HG03045 (cell line): ENCODE measurements at regions not wholly inside any gene's neighbourhood (a gene's known extent, or its start where the extent isn't known, plus 50 kb on each side); places are given as distances from the start of the nearest gene placed in this dataset.

Experiments used
- ATAC-seq: cut with Tn5 transposase; IDR thresholded peaks from one replicate; pipeline ENCODE4 v1.9.1; 2021; ENCODE audit warnings: mild to moderate bottlenecking, moderate library complexity; ENCODE audit not compliant: unreplicated experiment

DNA sequence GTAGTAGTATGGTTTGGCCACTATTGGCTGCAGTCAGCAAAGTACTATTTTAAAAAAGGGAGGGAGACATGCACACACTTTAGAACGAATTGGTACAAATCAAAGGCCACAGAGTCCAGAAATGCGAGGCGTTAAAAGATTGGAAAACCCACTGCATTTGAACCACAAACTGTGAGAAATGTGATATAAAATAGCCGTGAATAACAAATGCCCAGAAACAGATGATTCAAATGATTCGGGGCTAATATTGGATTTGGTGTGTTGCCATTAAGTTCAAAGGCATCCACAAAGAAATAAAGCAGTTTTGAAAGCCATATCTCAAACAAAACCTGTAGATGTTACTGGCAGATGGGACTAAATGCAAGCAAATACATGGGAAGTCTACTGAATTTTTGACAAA lies 140.9 kb upstream of the HMHB1 start:
- no peak for ATAC-seq

GRCh38 chr5:143665866-143666265 lies 146.1 kb upstream of the HMHB1 start:
- no peak for ATAC-seq

DNA sequence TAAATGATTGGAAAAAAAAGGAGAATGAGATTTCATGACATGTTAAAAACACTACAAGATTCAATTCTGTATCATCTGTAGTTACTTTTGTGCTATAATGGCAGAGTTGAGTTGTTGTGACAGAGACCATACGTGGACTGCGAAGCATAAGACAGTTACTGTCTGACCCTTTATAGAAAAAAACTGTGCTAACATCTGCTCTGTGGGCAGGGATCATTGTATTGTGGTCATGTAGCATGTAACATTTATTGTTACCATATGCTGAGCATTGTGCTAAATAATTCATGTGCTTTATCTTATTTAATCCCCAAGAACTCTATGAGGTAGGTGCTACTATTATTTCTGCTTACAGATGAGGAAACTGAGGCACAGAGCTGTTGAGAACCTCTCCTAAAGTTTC lies 147.3 kb upstream of the HMHB1 start:
- no peak for ATAC-seq

DNA sequence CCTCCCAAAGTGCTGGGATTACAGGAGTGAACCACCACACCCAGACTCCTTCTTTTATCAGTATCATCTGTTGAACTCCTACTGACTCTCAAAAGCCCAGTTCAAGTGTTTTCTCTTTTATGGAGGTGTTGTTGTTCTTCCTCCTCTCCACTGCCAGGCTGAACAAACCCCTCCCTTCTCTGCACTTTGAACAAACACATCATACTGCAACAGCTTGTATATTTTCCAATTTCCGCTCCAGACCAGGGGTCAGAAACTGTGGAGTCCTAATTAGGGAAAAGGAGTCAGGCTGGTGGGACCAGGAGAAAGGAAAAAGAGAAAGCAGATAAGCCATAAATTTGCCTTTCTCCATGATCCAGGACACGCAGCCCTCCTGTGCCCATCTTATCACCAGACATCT lies 148.1 kb upstream of the HMHB1 start:
- ATAC-seq: no peak

- no peak for ATAC-seq
Measured at GRCh38 chr5:143662020-143662419, 149.9 kb upstream of the HMHB1 start.

DNA sequence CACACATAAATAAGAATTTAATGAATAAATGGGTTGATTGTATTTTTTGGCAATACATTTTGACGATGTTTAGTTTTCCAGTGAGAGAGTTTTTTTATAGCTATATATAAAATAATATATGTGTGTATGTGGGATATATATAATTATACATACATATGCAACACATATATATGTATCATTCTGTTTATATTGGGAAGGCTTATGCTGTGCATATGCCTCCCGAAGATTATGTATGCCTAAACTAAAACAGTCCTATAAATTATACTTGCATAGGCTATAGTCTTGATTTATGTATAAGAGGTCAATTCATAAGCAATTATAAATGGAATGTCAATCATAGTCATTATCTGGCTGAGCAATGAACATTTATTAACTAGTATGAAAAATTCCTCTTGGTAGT lies 151.3 kb upstream of the HMHB1 start:
- no peak for ATAC-seq

DNA sequence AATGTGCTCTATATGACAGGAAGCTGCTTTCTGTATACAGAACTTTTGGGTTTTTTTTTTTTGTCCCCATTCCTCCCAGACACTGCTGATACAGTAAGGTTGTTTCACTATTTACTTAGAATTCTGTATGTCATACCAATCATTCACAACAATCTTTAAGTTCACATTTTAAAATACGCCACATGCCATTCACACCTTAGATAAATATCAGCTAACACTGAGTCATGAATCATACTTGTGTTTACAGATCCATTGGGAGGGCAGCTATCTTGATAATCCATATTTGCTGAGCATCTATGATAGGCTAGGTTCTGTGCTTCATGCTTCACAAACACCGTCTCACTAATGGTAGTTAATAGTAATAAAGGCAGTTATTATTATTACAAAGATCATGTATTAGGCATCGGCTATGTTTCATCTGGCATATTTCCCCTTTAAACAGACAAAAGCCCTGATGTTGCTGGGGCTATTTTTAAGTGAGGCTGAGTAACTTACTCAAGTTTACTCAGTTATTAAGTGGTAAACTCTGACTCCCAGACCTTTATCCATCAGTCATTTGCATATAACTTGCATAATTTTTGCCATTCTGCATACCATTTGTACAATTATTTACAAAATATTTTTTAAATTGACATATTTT lies 152.2 kb upstream of the HMHB1 start:
- ATAC-seq: no peak

DNA sequence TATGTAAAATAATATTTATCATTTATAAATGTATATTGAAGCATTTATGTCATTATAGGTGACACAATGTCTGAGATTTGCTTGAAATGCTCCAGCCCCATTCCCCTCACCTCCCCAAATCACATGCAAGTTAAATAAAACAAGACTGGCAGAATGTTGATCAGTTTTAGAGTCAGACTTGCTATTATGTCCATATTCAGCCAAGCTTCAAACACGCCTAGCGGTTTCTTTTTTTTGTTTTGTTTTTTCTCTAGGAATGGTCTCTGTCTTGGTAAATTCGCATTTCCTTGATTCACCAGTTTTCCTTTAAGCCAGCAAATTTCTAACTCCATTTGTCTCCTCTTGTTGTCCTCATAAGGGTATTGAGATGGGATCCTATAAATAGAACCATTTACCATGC lies 153.0 kb upstream of the HMHB1 start:
- no peak for ATAC-seq

GRCh38 chr5:143657647-143658285 lies 154.2 kb upstream of the HMHB1 start:
- ATAC-seq: no peak

DNA sequence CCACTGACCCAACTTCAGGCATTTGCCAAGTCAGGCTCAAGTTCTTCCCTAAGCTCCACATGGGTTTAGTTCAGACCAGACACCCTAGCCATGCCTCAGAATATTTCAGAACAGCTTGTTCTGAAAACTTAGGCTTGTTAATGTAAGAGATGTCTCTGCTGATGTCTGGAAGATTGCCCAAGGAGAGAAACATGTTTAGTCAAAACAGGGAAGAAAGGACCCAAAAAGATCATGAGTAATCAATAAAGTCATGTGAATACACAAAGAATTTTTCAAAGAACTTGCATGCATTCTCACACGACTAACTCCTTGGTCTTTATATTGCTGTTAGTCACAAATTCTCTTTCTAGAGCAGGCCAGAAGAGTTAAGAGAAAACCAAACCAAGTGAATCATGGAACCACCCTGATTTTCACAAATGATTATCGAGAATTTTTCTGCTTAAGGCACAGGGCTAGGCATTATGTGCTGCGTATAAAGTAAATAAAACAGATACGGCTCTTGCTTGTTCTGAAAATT lies 158.1 kb upstream of the HMHB1 start:
- no peak for ATAC-seq

GRCh38 chr5:143653256-143653655 lies 158.7 kb upstream of the HMHB1 start:
- peak; percentile 83 for ATAC-seq

DNA sequence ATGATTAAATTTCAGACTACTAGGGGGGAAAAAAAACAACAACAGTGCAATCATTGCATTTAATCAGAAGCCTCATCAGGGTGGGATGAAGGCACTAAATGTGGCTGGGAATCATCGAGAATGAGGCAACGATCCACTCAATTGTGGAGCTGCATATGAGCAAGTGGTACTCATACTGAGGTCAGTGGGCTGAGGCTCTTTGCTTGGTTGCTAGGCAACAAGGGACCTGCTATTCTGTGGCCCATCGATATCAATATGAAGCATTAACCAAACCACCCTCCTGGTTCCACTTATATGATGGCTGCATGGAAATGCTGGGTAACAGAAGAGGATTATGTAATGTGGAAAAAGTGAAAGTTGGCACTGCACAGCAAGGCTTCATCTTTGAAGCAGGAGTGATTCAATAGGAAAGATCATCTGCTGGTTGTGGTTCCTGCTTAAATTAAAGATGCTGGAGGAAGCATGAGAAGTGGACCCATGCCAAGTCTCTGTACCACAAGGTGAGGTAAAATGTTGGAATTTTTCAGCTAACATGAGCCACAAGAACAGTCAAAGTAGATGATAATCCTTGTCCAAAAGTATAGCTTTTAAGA lies 159.8 kb upstream of the HMHB1 start:
- no peak for ATAC-seq

GRCh38 chr5:143649937-143650621 lies 161.9 kb upstream of the HMHB1 start:
- ATAC-seq: no peak

- ATAC-seq: no peak
Measured at GRCh38 chr5:143648696-143649095, 163.3 kb upstream of the HMHB1 start.

DNA sequence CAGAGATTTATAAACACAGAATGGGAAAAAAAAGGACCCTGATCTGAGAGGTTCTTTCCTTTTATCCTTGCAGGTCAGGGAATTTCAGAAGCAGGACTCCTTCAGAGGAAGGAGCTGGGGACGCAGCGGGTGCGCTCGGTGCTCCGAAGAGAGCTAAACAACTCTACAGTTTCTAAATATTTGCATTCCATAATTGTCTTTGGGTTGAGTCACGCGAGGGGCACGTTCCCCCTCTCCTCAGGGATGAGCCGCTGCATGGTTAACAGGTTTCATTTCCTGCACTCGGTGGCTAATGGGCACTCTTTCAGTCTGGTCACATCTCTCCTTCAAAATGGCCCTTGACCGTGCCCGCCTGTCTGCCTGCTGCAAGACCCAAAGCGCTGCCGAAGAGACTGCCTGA lies 165.0 kb upstream of the HMHB1 start:
- no peak for ATAC-seq

DNA sequence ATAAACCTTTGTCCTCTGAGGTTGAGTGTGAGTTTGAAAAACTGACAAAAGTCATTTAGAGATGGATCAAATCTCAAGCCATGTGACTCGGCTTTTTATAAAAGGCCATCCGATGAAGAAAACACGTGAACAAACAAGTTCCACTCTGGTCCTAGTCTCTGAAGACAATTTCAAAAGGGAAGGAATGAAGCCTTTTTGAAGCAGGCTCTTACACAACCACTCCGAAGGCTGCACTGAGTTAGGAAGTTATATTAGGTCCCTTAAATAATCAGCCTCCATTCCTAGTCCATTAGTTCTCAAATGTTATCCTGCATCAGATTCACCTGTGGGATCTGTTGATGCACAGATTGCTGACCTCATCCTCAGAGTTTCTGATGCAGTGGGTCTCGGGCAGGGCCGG lies 166.6 kb upstream of the HMHB1 start:
- ATAC-seq: no peak

- ATAC-seq: no peak
Measured at GRCh38 chr5:143644727-143645126, 167.2 kb upstream of the HMHB1 start.

GRCh38 chr5:143642791-143643190 lies 169.2 kb upstream of the HMHB1 start:
- ATAC-seq: no peak

DNA sequence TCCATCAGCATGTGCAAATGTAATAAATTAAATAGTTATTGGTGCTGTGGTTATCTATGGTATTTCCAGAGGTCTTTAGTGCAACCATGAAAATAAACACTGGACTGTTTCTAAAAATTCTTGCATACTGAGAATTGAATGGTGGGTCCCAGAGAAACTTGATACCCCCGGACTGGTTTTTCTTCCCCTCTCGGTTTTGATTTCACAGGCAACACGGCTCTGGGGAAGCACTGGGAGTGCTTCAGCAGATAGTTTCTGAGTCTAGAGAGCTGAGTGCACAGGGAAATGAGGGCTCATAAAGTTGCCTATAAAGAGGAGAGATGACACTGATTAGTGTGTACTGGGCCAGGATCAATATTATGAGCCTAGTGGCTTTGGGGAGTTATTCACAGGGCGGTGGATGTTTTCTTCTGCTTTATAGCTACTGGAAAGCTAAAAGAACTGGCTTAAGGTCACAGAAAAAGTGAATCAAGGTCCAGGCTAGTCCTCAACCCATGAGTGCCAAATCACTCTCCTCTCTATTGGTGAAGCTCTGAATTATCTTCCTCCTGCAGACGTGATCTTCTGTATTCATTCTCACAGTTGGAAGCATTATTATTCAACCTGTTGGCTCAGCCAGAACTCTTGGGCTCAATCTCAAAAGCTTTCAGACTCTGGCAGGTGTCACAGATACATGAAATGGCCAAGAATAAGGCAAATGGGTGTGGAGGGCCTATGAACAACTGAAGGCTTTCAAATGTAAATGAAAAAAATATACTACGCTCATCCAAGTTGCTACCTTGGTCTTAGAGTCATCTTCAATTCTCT lies 170.2 kb upstream of the HMHB1 start:
- ATAC-seq: no peak

- ATAC-seq: no peak
Measured at GRCh38 chr5:143638654-143639053, 173.3 kb upstream of the HMHB1 start.

- no peak for ATAC-seq
Measured at GRCh38 chr5:143636931-143637528, 174.9 kb upstream of the HMHB1 start.
